Kidney epithelial cell (primary cell): ENCODE measurements at regions not wholly inside any gene's neighbourhood (a gene's known extent, or its start where the extent isn't known, plus 50 kb on each side); places are given as distances from the start of the nearest gene placed in this dataset.
A peak's percentile ranks its signal among the peaks of the same experiment; 100 is the strongest.

Source experiments
- DNase-seq: peaks from one replicate; pipeline ENCODE4 v3.0.0-alpha.2; 2010; ENCODE audit warnings: low read depth
- H3K27me3 ChIP-seq: 2 replicates; pipeline ENCODE4 v1.6.0; 2011; ENCODE audit warnings: low read length; ENCODE audit not compliant: control insufficient read depth, insufficient read depth
- H3K36me3 ChIP-seq: 2 replicates; pipeline ENCODE4 v1.5.1; 2011; ENCODE audit warnings: low read length; ENCODE audit not compliant: control insufficient read depth, insufficient read depth
- H3K4me3 ChIP-seq: 2 replicates; pipeline ENCODE4 v1.5.1; 2011; ENCODE audit warnings: low read depth, mild to moderate bottlenecking, control low read depth, low read length
- TF ChIP-seq, protein P1 (sequence below): IDR thresholded peaks from 2 replicates; pipeline ENCODE4 v1.5.1; 2011; ENCODE audit warnings: mild to moderate bottlenecking, moderate library complexity, low read length, control low read depth, inconsistent platforms; ENCODE audit not compliant: insufficient read depth, poor library complexity, severe bottlenecking

DNA sequence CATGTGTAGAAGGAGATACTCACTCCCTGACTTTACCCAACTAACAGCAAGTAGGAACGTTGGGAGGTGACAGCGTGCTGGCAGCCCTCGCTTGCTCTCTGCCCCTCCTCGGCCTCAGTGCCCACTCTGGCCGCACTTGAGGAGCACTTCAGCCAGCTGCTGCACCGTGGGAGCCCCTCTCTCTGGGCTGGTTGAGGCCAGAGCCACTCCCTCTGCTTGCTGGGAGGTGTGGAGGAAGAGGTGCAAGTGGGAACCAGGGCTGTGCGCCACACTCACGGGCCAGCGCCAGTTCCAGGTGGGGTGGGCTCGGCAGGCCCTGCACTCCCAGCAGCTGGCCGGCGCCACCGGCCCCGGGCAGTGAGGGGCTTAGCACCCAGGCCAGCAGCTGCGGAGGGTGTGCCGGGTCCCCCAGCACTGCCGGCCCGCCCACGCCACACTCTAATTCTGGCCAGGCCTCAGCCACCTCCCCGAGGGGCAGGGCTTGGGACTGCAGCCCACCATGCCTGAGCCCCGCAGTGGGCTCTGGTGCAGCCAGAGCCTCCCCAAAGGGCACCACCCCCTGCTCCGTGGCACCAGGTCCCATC lies 68.4 kb upstream of the FRMD4B start:
- no peak for DNase-seq
- no peaks in the 10 kb centered on the region for H3K36me3 ChIP-seq
- no peak overlapping the region for H3K4me3 ChIP-seq
- TF ChIP-seq, protein P1, sequence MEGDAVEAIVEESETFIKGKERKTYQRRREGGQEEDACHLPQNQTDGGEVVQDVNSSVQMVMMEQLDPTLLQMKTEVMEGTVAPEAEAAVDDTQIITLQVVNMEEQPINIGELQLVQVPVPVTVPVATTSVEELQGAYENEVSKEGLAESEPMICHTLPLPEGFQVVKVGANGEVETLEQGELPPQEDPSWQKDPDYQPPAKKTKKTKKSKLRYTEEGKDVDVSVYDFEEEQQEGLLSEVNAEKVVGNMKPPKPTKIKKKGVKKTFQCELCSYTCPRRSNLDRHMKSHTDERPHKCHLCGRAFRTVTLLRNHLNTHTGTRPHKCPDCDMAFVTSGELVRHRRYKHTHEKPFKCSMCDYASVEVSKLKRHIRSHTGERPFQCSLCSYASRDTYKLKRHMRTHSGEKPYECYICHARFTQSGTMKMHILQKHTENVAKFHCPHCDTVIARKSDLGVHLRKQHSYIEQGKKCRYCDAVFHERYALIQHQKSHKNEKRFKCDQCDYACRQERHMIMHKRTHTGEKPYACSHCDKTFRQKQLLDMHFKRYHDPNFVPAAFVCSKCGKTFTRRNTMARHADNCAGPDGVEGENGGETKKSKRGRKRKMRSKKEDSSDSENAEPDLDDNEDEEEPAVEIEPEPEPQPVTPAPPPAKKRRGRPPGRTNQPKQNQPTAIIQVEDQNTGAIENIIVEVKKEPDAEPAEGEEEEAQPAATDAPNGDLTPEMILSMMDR = no peak
- no peaks in the 10 kb centered on the region for H3K27me3 ChIP-seq

DNA sequence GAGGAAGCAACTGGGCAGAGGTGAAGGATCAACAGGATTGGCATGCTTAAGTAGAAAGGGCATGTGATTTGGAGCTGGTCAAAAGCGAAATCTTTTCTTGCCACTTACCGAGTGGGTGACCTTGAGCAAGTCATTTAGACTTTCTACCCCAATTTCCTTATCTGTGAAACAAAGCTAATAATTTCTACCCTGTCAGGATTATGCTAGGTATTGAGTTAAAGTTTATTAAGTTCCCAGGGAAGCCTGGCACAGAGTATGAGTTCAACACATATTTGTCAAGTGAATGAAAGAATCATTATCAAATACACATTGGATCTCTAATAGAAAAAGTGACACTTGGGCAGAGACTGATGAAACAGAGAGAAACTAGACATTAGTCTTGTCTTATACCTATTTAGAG lies 66.4 kb upstream of the FRMD4B start:
- H3K4me3 ChIP-seq = no peak overlapping the region
- no peaks in the 10 kb centered on the region for H3K27me3 ChIP-seq
- DNase-seq = no peak
- H3K36me3 ChIP-seq = no peaks in the 10 kb centered on the region
- TF ChIP-seq, protein P1 = no peak

DNA sequence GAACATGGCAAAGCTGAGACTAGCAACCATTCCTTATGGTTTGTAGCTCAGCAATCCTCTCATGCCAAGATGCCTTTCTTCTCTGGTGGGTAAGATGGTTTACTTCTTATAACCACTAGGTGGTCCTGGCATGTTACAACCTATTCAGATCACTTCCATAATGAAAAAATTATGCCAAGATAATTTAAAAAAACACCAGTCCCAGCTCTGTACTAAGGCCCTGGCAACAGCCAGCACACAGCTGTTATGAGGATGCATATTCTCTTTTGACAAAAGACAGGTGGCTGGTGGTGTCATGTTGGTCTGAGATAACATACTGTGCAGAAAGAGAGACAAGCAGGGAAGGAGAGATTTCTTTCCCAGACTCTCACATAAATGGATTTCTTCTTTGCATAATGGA lies 65.7 kb upstream of the FRMD4B start:
- TF ChIP-seq, protein P1 = peak; percentile 7
- no peak for DNase-seq
- Histone ChIP-seq H3K36me3 (no peaks in the 10 kb centered on the region), H3K27me3 (no peaks in the 10 kb centered on the region), H3K4me3 (no peak overlapping the region)

DNA sequence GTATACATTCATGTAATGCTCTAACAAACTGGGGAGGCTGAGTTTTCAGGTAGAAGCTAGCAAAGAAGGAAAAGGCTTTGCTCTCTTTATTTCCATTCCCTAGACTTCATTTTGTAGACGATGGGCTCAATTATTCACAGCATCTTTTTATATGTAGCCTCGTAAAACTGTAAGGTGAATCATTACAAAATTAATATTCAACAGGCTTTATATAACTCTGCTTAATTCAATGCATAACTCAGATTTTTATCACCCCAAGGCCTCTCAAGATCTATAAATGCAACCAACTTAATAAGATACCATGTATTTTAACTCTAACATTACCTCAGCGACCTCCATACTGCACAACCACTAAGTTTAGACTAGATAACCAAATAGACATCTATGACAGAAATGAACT lies 63.0 kb upstream of the FRMD4B start:
- DNase-seq = no peak
- TF ChIP-seq, protein P1 = no peak
- H3K36me3 ChIP-seq = no peaks in the 10 kb centered on the region
- H3K27me3 ChIP-seq = no peaks in the 10 kb centered on the region
- no peak overlapping the region for H3K4me3 ChIP-seq

DNA sequence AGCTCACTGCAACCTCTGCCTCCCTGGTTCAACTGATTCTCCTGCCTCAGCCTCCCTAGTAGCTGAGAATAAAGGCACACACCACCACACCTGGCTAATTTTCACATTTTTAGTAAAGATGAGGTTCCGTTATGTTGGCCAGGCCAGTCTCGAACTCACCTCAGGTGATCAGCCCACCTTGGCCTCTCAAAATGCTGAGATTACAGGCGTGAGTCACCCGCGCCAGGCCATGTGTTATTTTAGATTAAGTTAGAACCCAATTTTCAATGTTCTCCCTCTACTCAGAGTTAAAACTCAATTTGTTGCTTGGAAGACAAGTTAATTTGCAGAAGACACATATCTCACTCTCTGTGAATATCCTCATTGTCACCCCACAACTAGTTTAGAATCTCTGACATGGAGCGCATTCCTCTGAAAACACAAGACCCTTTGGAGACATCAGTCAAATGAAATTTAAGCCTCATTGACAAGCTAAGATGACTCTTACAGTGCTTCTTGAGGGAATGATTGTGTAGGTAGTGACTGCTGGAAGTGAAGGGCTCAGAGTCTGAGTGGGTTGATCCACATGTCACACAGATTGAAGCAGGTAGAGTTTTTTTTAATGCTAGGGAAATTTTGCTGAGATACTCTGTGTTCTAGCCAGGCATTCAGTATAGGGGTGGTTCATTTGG lies 60.6 kb upstream of the FRMD4B start:
- H3K4me3 ChIP-seq = no peak overlapping the region
- H3K27me3 ChIP-seq = no peaks in the 10 kb centered on the region
- DNase-seq = no peak
- H3K36me3 ChIP-seq = no peaks in the 10 kb centered on the region
- TF ChIP-seq, protein P1 = no peak

DNA sequence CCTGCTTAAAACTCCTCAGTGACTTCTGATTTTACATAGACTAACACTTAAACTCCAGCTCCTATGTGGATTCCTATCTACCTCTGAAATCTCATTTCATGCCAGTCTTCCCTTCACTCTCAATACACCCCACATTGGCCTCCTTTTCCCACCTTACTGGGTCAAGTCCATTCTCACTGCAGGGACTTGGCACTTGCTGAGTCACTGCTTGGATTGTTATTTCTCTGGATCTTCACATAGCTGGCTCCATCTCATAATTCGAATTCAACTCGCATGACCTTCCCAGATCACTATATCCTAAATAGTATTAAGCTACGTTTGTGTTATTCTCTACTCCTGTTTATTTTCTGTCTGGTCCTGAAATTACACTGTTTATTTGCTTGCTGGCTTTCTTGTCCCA lies 59.6 kb upstream of the FRMD4B start:
- TF ChIP-seq, protein P1 = no peak
- H3K36me3 ChIP-seq = no peaks in the 10 kb centered on the region
- DNase-seq = no peak
- H3K4me3 ChIP-seq = no peak overlapping the region
- H3K27me3 ChIP-seq = no peaks in the 10 kb centered on the region
